ENCODE measurements at regions not wholly inside any gene's neighbourhood (a gene's known extent, or its start where the extent isn't known, plus 50 kb on each side); places are given as distances from the start of the nearest gene placed in this dataset.
A peak's percentile ranks its signal among the peaks of the same experiment; 100 is the strongest.

DNA sequence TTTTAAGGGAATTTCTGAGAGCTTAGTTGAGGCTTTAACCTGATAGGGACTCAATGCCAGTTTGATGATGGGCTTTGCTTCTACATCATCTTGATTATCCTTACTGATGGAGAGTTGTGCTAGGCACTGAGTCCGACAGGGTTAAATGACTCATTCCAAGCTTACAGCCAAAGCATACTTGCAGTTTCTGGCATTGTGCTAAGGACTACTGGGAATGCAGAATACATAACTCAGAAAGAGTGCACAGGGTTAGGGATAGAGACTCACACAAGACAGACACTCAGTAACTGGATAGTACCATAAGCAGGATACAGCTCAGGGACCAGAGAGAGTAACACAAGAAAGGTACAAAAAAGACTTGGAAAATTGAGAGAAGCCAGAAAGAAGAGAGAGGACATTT, 94.1 kb upstream of the SLC14A2 start:
- WGBS, 2 donors = 72 to 83% methylated on average over 1 of the region's 1 CpG
- H3K4me1 ChIP-seq = peaks cover 0 to 34% (median 18%) of the 10 kb centered on the region in 4 donors
- peak overlapping the region in 2 of 4 donors; percentile 23 to 73 for H3K27ac ChIP-seq

DNA sequence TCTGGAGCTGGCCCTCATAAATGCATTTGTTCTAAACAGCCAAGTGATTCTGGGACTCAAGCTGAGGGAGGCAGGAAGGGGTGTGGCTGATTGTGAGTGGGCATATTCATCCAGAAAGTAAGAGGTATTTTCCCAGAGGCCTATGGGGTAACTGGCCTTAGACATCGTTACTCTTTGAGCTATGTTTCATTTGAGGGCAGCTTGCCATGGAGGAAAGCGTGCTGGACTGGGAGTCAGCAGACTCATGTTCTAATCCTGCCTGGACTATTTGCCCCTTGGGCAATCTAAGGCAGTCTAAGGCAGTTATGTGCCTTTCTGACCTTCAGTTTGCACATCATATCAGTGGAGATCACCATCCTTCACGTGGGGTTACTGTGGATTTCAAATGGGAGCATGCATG, 93.5 kb upstream of the SLC14A2 start:
- TF ChIP-seq EP300 (IDR thresholded peaks at IDR 0.05) (no peak), POLR2A (IDR thresholded peaks at IDR 0.05) (no peak), POLR2AphosphoS5 (IDR thresholded peaks at IDR 0.05) (no peak)
- TF ChIP-seq, protein P1, sequence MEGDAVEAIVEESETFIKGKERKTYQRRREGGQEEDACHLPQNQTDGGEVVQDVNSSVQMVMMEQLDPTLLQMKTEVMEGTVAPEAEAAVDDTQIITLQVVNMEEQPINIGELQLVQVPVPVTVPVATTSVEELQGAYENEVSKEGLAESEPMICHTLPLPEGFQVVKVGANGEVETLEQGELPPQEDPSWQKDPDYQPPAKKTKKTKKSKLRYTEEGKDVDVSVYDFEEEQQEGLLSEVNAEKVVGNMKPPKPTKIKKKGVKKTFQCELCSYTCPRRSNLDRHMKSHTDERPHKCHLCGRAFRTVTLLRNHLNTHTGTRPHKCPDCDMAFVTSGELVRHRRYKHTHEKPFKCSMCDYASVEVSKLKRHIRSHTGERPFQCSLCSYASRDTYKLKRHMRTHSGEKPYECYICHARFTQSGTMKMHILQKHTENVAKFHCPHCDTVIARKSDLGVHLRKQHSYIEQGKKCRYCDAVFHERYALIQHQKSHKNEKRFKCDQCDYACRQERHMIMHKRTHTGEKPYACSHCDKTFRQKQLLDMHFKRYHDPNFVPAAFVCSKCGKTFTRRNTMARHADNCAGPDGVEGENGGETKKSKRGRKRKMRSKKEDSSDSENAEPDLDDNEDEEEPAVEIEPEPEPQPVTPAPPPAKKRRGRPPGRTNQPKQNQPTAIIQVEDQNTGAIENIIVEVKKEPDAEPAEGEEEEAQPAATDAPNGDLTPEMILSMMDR (IDR thresholded peaks at IDR 0.05) = no peak
- 55 to 69% methylated on average over 3 of the region's 3 CpGs for WGBS, 2 donors
- peaks cover 0 to 34% (median 19%) of the 10 kb centered on the region in 4 donors for H3K4me1 ChIP-seq
- intact Hi-C loops (cut with DNase I) = no loop called here
- no peak for DNase-seq
- H3K9me3 ChIP-seq = no peaks in the 10 kb centered on the region
- H3K27me3 ChIP-seq = no peaks in the 10 kb centered on the region
- H3K4me3 ChIP-seq = no peak overlapping the region
- peak overlapping the region in 2 of 4 donors; percentile 23 to 73 for H3K27ac ChIP-seq
- H3K36me3 ChIP-seq = no peaks in the 10 kb centered on the region

More for the DNA sequence above, 94.1 kb upstream of the SLC14A2 start:
- H3K36me3 ChIP-seq = no peaks in the 10 kb centered on the region
- H3K4me3 ChIP-seq = no peak overlapping the region
- intact Hi-C loops (cut with DNase I) = no loop called here
- no peaks in the 10 kb centered on the region for H3K9me3 ChIP-seq
- no peak for DNase-seq
- no peaks in the 10 kb centered on the region for H3K27me3 ChIP-seq
- TF ChIP-seq, protein P1 (IDR thresholded peaks at IDR 0.05) = no peak
- TF ChIP-seq POLR2AphosphoS5 (IDR thresholded peaks at IDR 0.05) = no peak
- no peak for TF ChIP-seq POLR2A (IDR thresholded peaks at IDR 0.05)
- no peak for TF ChIP-seq EP300 (IDR thresholded peaks at IDR 0.05)

DNA sequence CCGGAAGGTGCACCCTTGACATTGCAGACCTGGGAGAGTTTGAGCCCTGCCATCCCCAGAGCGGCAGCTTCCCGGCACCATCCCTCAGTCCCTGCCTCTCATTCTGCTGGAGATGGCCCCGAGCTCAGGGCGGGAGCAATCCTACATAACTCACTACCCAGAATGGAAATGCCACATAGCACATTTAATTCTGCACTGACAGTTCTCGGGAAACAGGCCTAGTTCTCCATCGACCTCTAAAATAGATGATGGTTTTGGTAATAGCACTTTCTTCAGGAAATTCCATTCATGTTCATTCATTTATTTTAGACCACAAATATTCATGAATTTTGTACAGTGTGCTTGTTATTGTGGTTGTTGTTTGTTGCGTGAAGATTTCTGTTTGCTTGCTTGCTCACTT, 92.9 kb upstream of the SLC14A2 start:
- no peaks in the 10 kb centered on the region for H3K36me3 ChIP-seq
- TF ChIP-seq, protein P1 (IDR thresholded peaks at IDR 0.05) = no peak
- no peak for TF ChIP-seq POLR2AphosphoS5 (IDR thresholded peaks at IDR 0.05)
- TF ChIP-seq EP300 (IDR thresholded peaks at IDR 0.05) = no peak
- no peak for TF ChIP-seq POLR2A (IDR thresholded peaks at IDR 0.05)
- no peaks in the 10 kb centered on the region for H3K9me3 ChIP-seq
- DNase-seq = no peak
- peak overlapping the region in 2 of 4 donors; percentile 23 to 73 for H3K27ac ChIP-seq
- intact Hi-C loops (cut with DNase I) = no loop called here
- no peaks in the 10 kb centered on the region for H3K27me3 ChIP-seq
- 82 to 85% methylated on average over 8 of the region's 8 CpGs for WGBS, 2 donors
- H3K4me1 ChIP-seq = peaks cover 0 to 34% (median 19%) of the 10 kb centered on the region in 4 donors
- H3K4me3 ChIP-seq = no peak overlapping the region

DNA sequence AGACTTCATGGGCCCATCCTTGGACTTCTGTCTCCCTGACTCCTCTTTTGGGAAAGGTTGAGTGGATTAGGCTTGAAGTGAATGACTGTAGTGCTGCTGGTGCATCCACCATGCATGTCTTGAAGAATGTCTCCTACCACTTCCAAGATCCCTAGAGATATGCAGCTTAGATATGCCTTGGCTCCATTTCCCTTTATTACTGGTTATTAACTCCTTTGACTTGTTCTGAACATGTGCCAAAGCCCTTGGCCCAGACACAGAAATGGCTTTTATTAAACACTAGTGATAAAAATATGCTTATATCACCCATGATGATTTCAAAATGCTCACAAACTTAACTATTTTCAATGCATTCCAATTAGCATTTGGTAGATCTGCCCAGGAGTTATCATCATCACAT, 90.0 kb upstream of the SLC14A2 start:
- no peaks in the 10 kb centered on the region for H3K27me3 ChIP-seq
- H3K36me3 ChIP-seq = no peaks in the 10 kb centered on the region
- intact Hi-C loops (cut with DNase I) = no loop called here
- TF ChIP-seq POLR2A (IDR thresholded peaks at IDR 0.05) (no peak), EP300 (IDR thresholded peaks at IDR 0.05) (no peak), POLR2AphosphoS5 (IDR thresholded peaks at IDR 0.05) (no peak)
- TF ChIP-seq, protein P1 (IDR thresholded peaks at IDR 0.05) = no peak
- H3K4me1 ChIP-seq = peaks cover 0 to 21% (median 19%) of the 10 kb centered on the region in 4 donors
- DNase-seq = no peak
- no peak overlapping the region for H3K4me3 ChIP-seq
- no peak overlapping the region for H3K27ac ChIP-seq
- H3K9me3 ChIP-seq = no peaks in the 10 kb centered on the region
